ENCODE measurements at regions not wholly inside any gene's neighbourhood (a gene's known extent, or its start where the extent isn't known, plus 50 kb on each side); places are given as distances from the start of the nearest gene placed in this dataset.

DNA sequence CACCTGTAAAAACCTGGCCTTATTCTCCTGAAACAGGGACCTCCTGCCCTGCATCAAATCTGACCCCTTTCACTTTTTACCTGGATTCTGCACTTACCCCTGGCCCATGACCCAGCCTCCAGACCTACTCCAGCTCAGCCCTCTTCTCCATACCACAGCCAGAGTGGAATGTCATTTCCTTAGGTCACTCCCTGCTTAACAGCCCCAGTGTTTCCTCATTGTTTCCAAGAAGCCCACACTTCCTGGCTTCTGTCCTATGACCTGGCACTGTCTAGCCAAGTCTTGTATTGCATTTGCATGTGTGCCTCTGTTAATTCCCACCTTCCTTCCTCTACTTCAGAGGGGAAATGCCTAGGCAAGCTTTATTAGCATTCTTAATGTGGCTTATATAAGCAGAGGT lies 51.4 kb upstream of the TRIB2 start:
- Histone ChIP-seq H3K9me3 (ENCODE audit: severe bottlenecking) (peaks cover 6% of the 10 kb centered on the region), H3K27ac (ENCODE audit: poor library complexity, severe bottlenecking) (no peak overlapping the region), H3K27me3 (ENCODE audit: insufficient read depth, poor library complexity, severe bottlenecking) (no peaks in the 10 kb centered on the region), H3K4me1 (ENCODE audit: insufficient read depth, poor library complexity, severe bottlenecking) (peaks cover 9% of the 10 kb centered on the region), H3K36me3 (ENCODE audit: low read depth) (no peaks in the 10 kb centered on the region), H3K4me3 (ENCODE audit: severe bottlenecking) (no peak overlapping the region)
- ATAC-seq (ENCODE audit: low read depth) (no peak), DNase-seq (ENCODE audit: low spot score) (no peak)
- TF ChIP-seq CTCF (IDR thresholded peaks at IDR 0.05; ENCODE audit: poor library complexity, severe bottlenecking): no peak

DNA sequence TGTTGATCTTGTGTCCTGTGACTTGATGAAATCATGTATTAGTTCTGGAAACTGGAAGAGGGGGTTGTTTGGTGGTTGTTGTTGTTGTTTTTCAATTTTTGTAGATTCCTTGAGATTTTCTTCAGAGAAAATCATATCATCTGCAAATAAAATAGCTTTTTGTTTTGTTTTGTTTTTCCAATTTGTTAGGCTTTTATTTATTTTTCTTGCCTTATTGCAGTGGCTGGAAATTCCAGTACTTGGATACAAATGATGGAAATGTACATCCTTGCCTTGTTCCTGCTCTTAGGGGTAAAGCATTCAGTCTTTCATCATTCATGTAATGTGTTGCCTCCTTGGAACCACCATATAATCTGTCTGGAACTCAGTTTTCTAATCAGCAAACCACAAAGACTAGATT lies 50.3 kb upstream of the TRIB2 start:
- H3K4me3 ChIP-seq (ENCODE audit: severe bottlenecking): no peak overlapping the region
- no peaks in the 10 kb centered on the region for H3K36me3 ChIP-seq (ENCODE audit: low read depth)
- H3K27ac ChIP-seq (ENCODE audit: poor library complexity, severe bottlenecking): no peak overlapping the region
- peaks cover 6% of the 10 kb centered on the region for H3K9me3 ChIP-seq (ENCODE audit: severe bottlenecking)
- ATAC-seq (ENCODE audit: low read depth): no peak
- TF ChIP-seq CTCF (IDR thresholded peaks at IDR 0.05; ENCODE audit: poor library complexity, severe bottlenecking): no peak
- peaks cover 4% of the 10 kb centered on the region for H3K4me1 ChIP-seq (ENCODE audit: insufficient read depth, poor library complexity, severe bottlenecking)
- no peak for DNase-seq (ENCODE audit: low spot score)
- H3K27me3 ChIP-seq (ENCODE audit: insufficient read depth, poor library complexity, severe bottlenecking): no peaks in the 10 kb centered on the region
